22Rv1 (cell line): ENCODE measurements at regions not wholly inside any gene's neighbourhood (a gene's known extent, or its start where the extent isn't known, plus 50 kb on each side); places are given as distances from the start of the nearest gene placed in this dataset.
"Not testable (repeated sequence)": the region's sequence is repeated elsewhere in the genome, so short reads cannot be mapped to it uniquely, and the experiment has no call there.

Experiments
- ZFX ChIP-seq: fragments of 450-650 bp; IDR thresholded peaks from 2 replicates; pipeline ENCODE4 v1.6.1; 2017; ENCODE audit warnings: antibody characterized with exemption, borderline replicate concordance
- TF ChIP-seq, protein P1 (sequence below): fragments of 450-650 bp; IDR thresholded peaks from 2 replicates; pipeline ENCODE4 v1.5.1; 2017; ENCODE audit warnings: mild to moderate bottlenecking

DNA sequence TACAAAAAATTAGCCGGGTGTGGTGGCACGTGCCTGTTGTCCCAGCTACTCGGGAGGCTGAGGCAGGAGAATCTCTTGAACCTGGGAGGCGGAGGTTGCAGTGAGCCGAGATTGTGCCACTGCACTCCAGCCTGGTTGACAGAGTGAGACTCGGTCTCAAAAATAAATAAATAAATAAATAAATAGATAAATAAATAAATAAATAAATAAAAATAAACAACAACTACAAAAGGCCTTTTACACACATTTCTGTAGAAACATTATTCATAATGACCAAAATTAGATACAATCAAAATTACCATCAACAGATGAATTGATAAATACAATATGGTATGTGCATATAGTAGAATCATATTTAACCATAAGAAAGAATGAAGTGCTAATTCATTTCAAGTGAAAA lies 96.7 kb downstream of the LPAR4 start:
- TF ChIP-seq, protein P1, sequence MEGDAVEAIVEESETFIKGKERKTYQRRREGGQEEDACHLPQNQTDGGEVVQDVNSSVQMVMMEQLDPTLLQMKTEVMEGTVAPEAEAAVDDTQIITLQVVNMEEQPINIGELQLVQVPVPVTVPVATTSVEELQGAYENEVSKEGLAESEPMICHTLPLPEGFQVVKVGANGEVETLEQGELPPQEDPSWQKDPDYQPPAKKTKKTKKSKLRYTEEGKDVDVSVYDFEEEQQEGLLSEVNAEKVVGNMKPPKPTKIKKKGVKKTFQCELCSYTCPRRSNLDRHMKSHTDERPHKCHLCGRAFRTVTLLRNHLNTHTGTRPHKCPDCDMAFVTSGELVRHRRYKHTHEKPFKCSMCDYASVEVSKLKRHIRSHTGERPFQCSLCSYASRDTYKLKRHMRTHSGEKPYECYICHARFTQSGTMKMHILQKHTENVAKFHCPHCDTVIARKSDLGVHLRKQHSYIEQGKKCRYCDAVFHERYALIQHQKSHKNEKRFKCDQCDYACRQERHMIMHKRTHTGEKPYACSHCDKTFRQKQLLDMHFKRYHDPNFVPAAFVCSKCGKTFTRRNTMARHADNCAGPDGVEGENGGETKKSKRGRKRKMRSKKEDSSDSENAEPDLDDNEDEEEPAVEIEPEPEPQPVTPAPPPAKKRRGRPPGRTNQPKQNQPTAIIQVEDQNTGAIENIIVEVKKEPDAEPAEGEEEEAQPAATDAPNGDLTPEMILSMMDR: not testable (repeated sequence)
- not testable (repeated sequence) for TF ChIP-seq ZFX
